ENCODE measurements at regions not wholly inside any gene's neighbourhood (a gene's known extent, or its start where the extent isn't known, plus 50 kb on each side); places are given as distances from the start of the nearest gene placed in this dataset.

- no peak for TF ChIP-seq CTCF (IDR thresholded peaks at IDR 0.05; ENCODE audit: low read depth, low read length)
- TF ChIP-seq POLR2A (IDR thresholded peaks at IDR 0.05; ENCODE audit: extremely low read depth, insufficient read length) = no peak
These were observed 336.7 kb upstream of the C16orf82 start for GRCh38 chr16:26729951-26730541.
